ENCODE measurements at regions not wholly inside any gene's neighbourhood (a gene's known extent, or its start where the extent isn't known, plus 50 kb on each side); places are given as distances from the start of the nearest gene placed in this dataset.

- TF ChIP-seq, protein P1, sequence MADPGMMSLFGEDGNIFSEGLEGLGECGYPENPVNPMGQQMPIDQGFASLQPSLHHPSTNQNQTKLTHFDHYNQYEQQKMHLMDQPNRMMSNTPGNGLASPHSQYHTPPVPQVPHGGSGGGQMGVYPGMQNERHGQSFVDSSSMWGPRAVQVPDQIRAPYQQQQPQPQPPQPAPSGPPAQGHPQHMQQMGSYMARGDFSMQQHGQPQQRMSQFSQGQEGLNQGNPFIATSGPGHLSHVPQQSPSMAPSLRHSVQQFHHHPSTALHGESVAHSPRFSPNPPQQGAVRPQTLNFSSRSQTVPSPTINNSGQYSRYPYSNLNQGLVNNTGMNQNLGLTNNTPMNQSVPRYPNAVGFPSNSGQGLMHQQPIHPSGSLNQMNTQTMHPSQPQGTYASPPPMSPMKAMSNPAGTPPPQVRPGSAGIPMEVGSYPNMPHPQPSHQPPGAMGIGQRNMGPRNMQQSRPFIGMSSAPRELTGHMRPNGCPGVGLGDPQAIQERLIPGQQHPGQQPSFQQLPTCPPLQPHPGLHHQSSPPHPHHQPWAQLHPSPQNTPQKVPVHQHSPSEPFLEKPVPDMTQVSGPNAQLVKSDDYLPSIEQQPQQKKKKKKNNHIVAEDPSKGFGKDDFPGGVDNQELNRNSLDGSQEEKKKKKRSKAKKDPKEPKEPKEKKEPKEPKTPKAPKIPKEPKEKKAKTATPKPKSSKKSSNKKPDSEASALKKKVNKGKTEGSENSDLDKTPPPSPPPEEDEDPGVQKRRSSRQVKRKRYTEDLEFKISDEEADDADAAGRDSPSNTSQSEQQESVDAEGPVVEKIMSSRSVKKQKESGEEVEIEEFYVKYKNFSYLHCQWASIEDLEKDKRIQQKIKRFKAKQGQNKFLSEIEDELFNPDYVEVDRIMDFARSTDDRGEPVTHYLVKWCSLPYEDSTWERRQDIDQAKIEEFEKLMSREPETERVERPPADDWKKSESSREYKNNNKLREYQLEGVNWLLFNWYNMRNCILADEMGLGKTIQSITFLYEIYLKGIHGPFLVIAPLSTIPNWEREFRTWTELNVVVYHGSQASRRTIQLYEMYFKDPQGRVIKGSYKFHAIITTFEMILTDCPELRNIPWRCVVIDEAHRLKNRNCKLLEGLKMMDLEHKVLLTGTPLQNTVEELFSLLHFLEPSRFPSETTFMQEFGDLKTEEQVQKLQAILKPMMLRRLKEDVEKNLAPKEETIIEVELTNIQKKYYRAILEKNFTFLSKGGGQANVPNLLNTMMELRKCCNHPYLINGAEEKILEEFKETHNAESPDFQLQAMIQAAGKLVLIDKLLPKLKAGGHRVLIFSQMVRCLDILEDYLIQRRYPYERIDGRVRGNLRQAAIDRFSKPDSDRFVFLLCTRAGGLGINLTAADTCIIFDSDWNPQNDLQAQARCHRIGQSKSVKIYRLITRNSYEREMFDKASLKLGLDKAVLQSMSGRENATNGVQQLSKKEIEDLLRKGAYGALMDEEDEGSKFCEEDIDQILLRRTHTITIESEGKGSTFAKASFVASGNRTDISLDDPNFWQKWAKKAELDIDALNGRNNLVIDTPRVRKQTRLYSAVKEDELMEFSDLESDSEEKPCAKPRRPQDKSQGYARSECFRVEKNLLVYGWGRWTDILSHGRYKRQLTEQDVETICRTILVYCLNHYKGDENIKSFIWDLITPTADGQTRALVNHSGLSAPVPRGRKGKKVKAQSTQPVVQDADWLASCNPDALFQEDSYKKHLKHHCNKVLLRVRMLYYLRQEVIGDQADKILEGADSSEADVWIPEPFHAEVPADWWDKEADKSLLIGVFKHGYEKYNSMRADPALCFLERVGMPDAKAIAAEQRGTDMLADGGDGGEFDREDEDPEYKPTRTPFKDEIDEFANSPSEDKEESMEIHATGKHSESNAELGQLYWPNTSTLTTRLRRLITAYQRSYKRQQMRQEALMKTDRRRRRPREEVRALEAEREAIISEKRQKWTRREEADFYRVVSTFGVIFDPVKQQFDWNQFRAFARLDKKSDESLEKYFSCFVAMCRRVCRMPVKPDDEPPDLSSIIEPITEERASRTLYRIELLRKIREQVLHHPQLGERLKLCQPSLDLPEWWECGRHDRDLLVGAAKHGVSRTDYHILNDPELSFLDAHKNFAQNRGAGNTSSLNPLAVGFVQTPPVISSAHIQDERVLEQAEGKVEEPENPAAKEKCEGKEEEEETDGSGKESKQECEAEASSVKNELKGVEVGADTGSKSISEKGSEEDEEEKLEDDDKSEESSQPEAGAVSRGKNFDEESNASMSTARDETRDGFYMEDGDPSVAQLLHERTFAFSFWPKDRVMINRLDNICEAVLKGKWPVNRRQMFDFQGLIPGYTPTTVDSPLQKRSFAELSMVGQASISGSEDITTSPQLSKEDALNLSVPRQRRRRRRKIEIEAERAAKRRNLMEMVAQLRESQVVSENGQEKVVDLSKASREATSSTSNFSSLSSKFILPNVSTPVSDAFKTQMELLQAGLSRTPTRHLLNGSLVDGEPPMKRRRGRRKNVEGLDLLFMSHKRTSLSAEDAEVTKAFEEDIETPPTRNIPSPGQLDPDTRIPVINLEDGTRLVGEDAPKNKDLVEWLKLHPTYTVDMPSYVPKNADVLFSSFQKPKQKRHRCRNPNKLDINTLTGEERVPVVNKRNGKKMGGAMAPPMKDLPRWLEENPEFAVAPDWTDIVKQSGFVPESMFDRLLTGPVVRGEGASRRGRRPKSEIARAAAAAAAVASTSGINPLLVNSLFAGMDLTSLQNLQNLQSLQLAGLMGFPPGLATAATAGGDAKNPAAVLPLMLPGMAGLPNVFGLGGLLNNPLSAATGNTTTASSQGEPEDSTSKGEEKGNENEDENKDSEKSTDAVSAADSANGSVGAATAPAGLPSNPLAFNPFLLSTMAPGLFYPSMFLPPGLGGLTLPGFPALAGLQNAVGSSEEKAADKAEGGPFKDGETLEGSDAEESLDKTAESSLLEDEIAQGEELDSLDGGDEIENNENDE (IDR thresholded peaks at IDR 0.05; ENCODE audit: insufficient replicate concordance, low read length): no peak
- TF ChIP-seq CBX5 (IDR thresholded peaks at IDR 0.05; ENCODE audit: low read depth, low read length): no peak
- TF ChIP-seq, protein P2, sequence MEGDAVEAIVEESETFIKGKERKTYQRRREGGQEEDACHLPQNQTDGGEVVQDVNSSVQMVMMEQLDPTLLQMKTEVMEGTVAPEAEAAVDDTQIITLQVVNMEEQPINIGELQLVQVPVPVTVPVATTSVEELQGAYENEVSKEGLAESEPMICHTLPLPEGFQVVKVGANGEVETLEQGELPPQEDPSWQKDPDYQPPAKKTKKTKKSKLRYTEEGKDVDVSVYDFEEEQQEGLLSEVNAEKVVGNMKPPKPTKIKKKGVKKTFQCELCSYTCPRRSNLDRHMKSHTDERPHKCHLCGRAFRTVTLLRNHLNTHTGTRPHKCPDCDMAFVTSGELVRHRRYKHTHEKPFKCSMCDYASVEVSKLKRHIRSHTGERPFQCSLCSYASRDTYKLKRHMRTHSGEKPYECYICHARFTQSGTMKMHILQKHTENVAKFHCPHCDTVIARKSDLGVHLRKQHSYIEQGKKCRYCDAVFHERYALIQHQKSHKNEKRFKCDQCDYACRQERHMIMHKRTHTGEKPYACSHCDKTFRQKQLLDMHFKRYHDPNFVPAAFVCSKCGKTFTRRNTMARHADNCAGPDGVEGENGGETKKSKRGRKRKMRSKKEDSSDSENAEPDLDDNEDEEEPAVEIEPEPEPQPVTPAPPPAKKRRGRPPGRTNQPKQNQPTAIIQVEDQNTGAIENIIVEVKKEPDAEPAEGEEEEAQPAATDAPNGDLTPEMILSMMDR (IDR thresholded peaks at IDR 0.05; ENCODE audit: control extremely low read depth in 1 of 3, insufficient read depth in 1 of 3, low read depth in 1 of 3, low read length in 3 of 3): no peak
Measured at GRCh38 chr12:107388263-107388662, 294.9 kb upstream of the CRY1 start (continued).

All from H1 (cell line).